GM12872 (cell line): ENCODE measurements at regions not wholly inside any gene's neighbourhood (a gene's known extent, or its start where the extent isn't known, plus 50 kb on each side); places are given as distances from the start of the nearest gene placed in this dataset.

Experiments used
- CTCF ChIP-seq: IDR thresholded peaks from 3 replicates; pipeline ENCODE4 v1.5.1; 2011; ENCODE audit warnings: low read depth, mild to moderate bottlenecking, low read length, moderate library complexity; ENCODE audit not compliant: insufficient read depth

DNA sequence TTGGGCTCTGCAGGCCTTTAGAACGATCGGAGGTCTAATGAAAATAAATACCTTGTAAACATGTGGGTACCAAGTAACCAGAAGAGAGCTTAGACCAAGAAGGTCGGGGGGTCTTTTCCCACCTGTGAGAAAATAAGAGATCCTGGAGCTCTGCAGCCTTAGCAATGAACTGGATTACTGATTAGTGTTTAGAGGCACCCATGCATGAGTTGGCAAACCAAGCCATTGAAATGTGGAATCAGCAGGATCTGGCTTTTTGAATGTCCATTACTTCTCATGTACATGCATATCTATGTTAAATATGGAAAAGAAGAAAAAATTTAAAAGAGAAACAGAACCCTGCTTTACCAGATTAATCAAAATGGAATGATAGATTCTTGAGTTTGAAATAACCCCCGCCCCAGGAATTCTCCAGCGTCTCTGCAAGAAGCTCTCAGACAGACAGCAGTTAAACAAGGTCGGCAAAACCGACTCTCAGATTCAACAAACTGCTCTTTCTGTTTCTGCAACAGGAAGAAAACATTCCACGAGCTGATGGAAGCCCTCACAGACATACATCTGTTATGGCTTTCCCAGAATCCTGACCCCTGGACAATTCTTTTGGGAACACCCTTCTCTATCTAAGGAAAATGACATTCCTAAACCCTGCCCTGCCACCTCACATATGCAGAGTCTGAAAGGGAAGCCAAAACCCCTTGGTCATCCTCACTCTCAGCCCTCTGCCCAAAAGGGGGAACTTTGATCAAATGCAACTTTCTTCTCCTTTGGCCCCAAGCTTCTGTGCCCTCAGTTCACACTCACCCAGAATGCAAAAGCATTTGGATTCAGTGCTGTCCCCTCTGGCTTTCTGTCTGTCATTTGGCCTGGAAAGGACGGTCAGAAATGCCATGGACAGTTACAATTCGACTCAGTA is 78.7 kb upstream of the EN2 start:
- TF ChIP-seq CTCF = no peak

GRCh38 chr7:155380221-155380861 is 77.6 kb upstream of the EN2 start:
- peak; percentile 89 for TF ChIP-seq CTCF

DNA sequence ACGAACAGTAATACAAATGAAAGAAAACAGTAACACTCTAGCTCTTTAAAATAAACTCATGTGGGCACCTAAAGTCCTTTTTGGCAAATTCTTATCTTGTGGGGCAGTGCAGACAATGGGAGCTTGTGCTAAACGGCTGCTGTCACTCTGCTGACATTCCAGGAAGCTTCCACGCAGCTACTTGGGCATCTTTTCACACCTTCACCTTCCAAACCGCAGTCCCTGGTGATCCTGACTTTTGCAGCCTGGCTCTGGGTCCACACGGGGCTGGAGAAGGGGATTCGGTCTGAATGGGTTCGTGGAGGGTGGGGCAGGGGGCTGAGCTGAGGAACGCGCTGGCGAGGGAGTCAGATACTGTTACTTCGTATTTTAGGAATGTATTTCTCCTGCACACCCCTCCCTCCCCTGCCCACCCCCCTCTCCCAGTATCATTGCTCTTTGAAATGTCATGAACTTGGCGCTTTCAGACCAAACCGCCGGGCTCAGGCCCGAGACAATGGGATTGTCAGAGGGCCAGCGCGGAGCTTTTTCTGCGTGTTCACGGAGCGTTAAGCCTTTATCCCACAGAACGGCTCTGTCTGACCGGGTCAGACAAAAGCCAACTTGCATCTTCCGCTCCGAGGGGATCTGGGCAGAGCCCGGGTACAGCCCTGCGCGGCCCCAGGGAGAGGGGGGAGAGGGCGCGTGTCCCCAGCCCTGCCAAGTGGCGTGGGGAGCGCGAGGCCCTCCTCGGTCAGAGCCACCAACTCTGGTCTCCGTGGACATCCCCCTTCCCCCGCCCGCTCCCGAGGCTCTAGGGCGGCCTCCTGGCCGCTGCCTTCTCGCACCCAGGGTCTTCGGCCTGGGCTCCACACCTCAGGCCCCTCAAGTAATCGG is 76.7 kb upstream of the EN2 start:
- no peak for TF ChIP-seq CTCF

DNA sequence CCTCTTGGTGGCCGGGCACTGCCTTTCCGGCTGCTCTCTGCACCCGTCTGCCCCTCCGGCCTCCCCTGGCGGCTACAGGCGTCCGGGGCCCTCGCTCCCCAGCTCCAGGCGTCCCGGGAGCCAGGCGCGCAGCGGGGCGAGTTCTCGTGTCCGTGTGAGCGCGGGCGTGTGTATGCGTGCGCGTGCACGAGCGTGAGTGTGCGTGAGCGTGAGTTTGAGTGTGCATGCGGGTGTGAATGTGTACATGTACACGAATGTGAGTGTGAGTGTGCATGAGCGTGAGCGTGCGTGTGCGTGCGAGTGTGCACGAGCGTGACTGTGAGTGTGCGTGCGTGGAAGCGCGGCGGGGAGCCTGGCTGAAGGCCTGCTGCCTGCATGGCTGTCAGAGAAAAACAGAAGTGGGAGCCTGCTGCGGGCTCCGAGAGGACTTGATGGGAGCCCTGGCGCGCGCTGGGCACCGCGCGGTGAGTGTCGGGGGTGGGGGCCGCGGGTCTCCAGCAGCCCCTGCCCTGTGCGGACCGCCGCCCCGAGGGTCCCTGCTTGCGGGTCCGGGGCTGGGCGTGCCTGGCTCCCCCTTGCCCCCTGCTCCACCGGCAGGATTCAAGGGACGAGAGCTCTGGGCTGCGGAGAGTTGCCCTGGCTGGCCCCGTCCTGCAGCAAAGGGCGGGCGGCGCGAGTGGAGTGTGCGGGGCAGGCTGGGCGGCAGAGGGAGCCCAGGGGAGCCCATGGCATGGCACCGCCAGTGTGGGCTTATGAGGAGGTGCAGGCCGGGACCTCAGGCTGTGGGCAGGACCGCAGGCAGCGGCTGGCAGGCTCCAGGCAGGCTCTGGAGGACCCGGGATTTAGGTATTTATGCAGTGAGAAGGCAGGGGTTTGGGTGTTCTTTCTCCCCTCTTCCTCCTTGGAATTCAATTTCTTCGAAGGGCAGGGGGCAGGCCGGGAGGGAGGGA is 75.8 kb upstream of the EN2 start:
- no peak for TF ChIP-seq CTCF

DNA sequence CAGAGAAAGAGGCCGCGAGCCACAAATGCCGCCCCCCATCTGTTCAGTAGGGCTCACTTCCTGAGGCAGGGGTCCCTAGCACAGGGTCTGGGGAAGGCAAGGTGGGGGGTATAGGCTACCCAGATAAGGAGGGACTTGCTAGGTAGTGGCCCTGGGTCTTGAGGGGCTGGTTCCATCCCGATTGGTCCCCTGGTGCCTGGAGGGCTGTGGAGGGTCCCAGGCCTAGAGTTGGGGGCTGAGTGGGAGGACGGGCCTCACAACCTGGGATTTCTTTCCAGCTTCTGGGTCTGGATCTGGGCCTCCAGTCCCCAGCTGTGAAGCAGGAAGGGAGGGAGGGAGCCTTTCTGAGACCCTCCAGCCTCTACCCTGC is 75.1 kb upstream of the EN2 start:
- TF ChIP-seq CTCF = no peak

- TF ChIP-seq CTCF = no peak
These were observed 74.0 kb upstream of the EN2 start for GRCh38 chr7:155383756-155384491.
